ENCODE measurements at regions not wholly inside any gene's neighbourhood (a gene's known extent, or its start where the extent isn't known, plus 50 kb on each side); places are given as distances from the start of the nearest gene placed in this dataset.

- TF ChIP-seq GATA2 (IDR thresholded peaks at IDR 0.05; ENCODE audit: low read depth, low read length) = no peak
- TF ChIP-seq GATA3 (IDR thresholded peaks at IDR 0.05; ENCODE audit: low read depth, low read length) = no peak
These were observed 202.9 kb downstream of the SPRY2 start for GRCh38 chr13:80137994-80138393.
